ENCODE measurements at regions not wholly inside any gene's neighbourhood (a gene's known extent, or its start where the extent isn't known, plus 50 kb on each side); places are given as distances from the start of the nearest gene placed in this dataset.

DNA sequence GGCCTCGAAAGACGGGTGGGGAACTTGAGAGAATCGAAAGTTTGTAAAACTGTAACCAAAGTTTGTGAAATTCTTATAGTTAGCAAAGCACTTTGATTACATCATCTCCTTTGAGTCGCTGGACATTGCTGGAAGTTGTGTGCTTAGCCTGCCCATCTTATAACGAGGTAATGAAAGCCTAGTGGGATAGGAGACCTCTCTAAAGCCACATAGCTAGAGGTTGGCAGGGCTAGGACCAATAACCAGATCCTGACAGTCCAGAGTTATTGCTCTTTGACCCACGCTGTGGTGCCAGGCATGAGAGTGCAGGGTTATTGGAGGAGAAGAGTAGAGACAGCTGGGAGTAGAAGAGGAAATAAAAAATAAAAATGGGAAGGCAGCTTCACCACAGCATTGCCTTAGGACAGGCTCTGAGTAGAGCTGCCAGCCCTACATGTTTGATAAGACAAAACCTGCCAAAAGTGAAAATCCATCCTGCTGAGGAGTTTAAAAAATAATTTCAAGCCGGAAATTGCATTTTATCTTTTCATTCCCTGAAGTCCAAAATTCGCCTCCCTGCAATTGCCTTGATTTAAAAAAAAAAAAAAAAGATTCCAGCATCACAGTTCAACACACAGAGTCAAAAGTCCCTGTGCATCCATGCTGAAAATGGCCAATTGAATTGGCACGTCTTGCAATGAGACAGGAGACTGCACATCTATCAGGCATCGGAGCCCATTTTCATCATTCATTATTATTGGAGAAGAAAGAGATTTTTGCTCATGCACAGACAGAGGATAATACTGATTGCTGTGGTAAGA, 225.5 kb upstream of the POU2AF2 start:
- DNase-seq: no peak

GRCh38 chr11:111019451-111019850, 226.1 kb upstream of the POU2AF2 start:
- no peak for DNase-seq

DNA sequence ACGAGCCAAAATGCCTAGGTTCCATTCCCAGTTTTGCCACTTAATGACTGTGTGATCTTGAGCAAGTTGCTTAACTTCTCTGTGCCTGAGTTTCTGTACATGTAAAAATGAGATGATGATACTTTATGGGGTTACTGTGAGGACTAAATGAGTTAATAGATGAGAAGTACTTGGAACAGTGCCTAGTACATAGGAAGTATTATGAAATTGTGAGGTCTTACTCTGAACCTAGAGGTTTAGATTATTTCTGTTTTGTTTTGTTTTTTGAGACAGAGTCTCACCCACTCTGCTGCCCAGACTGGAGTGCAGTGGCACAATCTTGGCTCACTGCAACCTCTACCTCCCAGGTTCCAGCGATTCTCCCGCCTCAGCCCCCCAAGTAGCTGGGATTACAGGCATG, 227.0 kb upstream of the POU2AF2 start:
- no peak for DNase-seq

DNA sequence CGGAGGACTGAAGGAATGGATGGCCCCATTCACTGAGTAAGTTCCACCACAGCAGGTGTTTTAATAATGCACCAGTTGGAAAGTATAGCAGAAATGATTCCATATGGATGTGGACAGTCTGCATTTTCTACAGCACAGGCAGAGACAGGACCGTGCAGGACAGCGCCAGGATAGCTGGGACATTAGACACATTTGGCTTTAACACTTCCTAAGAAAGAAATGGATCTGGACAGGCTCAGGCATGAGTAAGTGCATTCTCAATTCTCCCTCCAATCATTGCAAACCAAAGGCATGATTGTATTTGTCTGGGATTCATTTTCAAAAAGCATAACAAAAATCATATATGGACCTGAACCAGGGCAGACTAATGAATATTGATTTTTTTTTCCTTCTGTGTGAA, 233.0 kb upstream of the POU2AF2 start:
- DNase-seq: no peak

GRCh38 chr11:111011275-111011594, 234.3 kb upstream of the POU2AF2 start:
- DNase-seq: no peak

DNA sequence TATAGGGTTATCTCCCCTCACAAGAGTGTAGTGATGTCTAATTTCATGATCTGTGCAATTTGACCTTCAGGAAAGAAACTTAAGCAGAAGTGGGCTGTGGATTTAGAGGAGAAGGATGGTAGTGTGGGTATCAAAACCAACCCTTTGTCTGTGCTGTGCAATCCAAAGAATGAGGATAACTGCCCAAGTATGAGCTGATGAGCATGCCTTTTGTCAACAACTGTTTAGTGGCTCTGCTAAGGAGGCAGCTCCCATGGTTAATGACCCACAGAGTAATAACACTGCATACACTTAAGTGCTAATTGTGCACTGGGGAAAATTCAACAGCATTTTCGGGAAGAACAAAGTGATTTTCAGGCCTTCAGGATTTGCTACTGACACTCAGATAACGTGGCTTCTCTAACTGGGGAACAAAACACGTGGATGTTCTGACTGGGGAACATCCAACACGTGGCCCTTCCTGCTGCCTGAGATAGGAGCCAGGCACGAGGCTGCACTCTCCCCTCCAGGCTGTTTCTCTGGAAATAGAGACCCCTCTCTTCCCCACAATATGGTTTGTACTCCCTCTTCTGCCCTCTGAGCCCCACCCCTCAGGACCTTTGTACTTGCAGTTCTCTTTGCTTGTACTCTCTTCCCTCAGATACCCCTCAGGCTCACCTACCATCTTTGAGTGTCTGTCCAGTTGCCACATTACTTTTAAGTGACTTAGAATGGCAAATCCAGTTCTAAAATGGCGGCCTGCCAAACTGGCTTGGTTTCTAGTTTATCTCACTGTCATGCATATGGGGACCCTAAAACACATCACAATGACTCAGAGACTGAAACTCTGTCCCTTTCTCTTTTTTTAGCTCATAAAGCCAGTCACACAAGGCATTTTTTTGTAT, 234.9 kb upstream of the POU2AF2 start:
- DNase-seq: no peak

DNA sequence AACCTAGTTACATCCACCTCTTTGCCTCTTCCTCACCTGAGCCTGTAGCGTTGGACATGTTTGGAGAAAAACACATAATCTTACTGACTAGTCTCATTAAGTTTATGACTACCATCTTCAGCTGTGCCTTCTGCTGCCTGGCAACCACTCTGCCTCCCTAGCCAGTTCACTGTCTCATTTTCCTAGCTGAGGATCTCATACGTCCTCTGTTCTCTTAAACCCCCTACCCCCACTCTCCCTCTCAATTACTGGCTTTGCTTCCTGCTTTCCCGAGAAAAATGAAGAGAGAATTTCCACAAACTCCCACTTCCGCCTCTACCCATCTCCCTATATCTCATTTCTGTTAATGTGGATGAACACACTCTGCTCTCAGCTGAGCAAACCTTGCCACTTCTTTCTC, 239.3 kb upstream of the POU2AF2 start:
- DNase-seq: no peak

DNA sequence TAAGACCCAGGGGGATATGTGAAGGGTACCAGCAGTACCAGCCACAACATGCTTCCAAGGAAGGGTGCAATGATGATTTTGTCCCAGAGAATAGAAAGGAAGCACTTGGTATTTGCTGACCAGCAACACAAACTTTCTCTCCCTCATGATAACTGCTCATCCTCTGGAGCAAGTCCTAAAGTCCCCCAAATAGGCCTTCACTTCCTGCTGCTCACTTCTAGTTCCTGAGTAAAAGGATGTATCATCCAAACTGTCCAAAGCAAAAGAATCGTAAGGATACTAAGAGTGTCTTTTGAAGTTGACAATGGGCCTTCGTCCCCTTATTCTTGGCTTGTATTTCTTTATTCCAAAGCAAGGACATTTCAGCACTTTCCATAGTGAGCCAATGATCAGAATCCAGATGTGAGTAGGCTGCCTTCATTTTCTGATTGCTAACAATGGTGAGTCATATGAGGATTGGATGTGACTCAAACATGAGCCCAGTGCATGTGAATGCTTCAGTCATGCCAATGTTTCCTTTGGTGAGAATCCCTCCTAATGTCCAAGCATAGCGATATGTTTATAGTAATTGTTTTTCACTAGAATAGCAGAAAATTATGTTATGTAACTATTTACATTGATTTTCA, 243.4 kb upstream of the POU2AF2 start:
- no peak for DNase-seq

DNA sequence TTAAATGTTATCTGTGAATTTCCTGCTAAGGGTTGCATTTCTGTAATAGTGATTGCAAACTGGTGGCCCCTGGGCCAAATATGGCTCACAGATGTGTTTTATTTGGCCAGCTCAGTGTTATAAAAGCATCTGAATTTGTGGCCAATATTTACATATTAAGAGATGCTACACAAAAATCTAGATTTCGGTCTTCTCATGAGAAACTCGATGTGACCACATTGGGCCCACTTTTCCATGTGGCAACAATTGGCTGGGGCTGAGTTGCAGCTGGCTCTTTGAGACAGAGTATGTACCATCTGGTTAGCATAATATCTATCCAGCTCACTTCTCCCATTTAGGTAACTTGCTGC, 244.5 kb upstream of the POU2AF2 start:
- no peak for DNase-seq

DNA sequence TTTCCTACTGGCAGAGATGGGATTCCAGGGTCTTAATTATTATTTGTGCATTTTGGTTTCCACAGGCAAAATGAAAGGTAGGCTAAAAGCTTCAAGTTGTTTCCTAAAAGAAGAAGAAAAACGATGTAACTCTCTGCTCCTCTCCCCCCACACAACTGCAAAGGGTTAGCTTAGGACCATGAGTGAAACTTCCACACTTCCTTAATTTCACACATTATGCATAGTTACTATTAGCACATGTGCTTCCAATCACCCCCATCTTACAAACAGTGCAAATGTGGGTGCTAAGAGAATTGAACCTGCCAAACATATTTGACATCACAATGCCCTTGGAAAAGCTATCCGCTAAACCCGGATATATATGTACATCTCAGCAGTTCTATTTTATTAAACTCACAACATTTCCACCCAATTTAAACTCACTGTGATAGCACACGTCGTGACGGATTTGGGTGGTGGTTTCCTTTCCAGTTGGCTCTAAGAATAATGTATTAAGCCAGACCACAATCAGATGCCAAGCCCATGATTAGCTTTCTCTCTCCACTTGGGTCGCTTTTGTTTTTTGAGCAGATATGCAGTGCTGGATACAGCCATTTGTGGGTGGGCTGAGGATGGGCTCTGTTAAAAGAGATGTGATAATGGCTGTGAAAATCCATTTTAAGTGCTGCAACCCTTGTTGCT, 245.0 kb upstream of the POU2AF2 start:
- DNase-seq: no peak

GRCh38 chr11:110992481-110992880, 253.0 kb upstream of the POU2AF2 start:
- DNase-seq: no peak

GRCh38 chr11:110991661-110992355, 253.7 kb upstream of the POU2AF2 start:
- DNase-seq: no peak

- DNase-seq: no peak
Observed at GRCh38 chr11:110990311-110990710, 255.2 kb upstream of the POU2AF2 start.

DNA sequence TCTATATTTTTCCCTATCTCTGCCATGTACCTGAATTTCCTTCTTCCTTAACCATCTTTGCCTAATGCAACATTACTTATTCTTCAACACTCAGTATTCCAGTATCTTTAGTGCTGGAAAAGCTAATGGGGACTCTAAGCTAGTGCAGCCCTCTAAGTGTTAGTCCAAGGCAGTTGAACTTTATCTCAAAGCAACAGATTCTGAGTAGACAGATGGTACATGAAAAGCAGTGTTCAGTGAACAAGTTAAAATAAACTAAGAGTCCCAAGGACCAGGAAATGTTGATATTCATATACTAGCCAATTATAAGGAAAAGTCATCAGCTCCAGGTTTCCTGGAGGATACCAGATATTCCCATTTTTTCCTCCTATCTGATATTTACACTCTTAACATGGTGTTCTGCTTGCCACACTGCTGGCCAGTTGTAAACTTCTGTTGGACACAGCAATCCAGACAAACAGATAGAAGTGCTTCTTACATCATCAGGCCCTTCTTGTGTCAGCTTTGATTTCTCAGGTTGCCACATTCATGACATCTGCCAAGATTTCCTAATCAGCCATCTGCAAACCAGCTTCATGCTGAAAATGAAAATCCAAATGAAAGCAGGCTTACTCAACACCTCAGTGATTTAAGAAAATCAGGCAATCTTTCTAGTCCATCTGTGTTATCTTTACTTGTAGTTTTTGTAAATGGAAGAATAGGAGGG, 255.9 kb upstream of the POU2AF2 start:
- DNase-seq: no peak

GRCh38 chr11:110988671-110989070, 256.9 kb upstream of the POU2AF2 start:
- DNase-seq: no peak

DNA sequence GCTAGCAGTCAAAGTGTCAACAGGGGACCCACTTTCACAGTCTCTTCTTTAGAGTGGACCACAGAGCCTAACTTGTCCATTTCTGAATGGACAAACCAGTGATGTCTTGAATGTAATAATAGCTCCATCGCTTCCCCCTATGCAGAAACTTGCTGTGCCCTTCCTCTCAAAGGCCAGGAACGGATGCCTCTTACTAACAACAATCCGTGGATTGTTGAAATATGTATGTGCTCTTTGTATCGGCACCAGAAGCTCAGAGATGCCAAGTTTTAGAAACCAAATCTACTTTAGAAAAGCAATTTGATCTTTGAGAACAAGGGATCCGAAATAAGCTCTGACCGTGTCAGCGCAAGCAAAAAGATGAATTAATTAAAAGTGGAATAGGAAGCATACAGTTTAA, 259.5 kb upstream of the POU2AF2 start:
- DNase-seq: no peak

- DNase-seq: no peak
Observed at GRCh38 chr11:110985547-110985946, 260.0 kb upstream of the POU2AF2 start.

DNA sequence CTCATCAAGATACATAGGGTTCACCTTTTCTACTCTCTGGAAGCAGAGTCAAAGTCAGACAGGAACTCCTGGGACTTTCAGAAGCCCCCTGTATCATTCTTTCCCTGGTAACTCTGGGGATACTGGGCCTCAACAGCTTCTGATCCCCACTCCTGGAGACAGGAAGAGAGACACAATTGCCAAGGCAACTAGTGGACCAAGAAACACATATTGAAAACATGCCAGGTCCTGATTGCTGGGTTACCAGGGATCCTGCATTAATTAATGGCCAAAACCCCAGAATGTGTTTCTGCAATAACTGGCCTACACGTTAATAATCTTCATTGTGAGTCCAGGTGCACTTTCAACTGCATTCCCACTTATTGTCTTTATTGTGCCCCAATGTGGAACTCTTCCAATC, 260.8 kb upstream of the POU2AF2 start:
- DNase-seq: no peak

DNA sequence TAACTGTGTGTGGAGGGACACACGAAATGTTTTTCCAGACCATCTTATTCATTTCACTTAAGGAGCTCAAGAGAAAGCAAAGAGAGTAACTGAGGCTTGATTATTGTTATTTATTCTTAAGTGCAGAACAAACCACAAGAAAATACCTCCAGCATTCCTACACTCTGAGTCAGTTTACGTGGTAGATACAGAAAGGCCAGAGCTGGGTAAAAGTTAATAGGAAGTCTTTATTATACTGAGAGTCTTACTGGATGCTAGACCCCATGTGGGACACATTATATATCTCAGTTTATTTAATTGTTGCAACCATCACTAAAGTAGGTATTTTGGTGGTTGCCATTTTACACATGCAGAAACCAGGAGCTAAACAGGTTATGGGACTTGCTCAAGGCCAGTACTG, 261.4 kb upstream of the POU2AF2 start:
- DNase-seq: no peak

- no peak for DNase-seq
Observed at GRCh38 chr11:110982214-110982613, 263.3 kb upstream of the POU2AF2 start.

DNA sequence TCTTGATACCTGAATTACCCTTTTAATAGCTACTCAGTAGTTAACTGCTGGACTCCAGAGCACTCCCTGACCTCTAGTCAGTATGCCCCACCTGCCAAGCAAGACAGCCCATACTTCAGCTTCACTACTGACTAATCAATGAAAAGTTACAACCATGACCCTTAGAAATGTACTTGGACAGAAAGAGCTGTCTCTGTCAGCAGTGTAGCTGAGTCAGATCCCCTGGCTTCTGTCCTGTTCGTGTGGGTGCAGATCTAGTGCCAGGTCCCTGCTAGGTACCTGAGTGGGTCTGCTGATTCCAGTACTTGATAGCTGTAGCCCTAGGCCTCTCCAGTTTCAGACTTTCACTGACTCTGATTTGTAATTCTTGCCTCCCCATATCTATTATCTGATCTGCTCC, 265.8 kb upstream of the POU2AF2 start:
- no peak for DNase-seq

DNA sequence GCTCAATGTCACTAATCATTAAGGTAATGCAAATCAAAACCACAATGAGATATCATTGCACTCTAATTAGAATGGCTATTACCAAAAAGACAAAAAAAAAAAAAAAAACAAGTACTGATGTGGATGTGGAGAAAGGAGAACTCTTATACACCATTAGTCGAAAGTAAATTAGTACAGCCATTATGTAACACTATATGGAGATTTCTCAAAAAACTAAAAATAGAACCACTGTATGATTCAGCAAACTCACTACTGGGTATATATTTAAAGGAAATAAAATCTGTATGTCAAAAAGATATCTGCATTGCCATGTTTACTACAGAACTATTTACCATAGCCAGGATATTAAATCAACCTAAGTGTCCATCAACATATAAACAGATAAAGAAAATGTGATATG, 265.4 kb upstream of the ARHGAP20 start:
- DNase-seq: no peak
